GM12872 (cell line): ENCODE measurements at regions not wholly inside any gene's neighbourhood (a gene's known extent, or its start where the extent isn't known, plus 50 kb on each side); places are given as distances from the start of the nearest gene placed in this dataset.

Experiments
- TF ChIP-seq, protein P1 (sequence below): IDR thresholded peaks from 3 replicates; pipeline ENCODE4 v1.5.1; 2011; ENCODE audit warnings: low read depth, mild to moderate bottlenecking, low read length, moderate library complexity; ENCODE audit not compliant: insufficient read depth

- TF ChIP-seq, protein P1, sequence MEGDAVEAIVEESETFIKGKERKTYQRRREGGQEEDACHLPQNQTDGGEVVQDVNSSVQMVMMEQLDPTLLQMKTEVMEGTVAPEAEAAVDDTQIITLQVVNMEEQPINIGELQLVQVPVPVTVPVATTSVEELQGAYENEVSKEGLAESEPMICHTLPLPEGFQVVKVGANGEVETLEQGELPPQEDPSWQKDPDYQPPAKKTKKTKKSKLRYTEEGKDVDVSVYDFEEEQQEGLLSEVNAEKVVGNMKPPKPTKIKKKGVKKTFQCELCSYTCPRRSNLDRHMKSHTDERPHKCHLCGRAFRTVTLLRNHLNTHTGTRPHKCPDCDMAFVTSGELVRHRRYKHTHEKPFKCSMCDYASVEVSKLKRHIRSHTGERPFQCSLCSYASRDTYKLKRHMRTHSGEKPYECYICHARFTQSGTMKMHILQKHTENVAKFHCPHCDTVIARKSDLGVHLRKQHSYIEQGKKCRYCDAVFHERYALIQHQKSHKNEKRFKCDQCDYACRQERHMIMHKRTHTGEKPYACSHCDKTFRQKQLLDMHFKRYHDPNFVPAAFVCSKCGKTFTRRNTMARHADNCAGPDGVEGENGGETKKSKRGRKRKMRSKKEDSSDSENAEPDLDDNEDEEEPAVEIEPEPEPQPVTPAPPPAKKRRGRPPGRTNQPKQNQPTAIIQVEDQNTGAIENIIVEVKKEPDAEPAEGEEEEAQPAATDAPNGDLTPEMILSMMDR, result no peak
These were observed 367.1 kb upstream of the ADGRL2 start for GRCh38 chr1:81433676-81434075.

- TF ChIP-seq, protein P1, result no peak
These were observed 368.1 kb upstream of the ADGRL2 start for GRCh38 chr1:81432654-81433109.

GRCh38 chr1:81432059-81432458 is 368.7 kb upstream of the ADGRL2 start:
- TF ChIP-seq, protein P1, result no peak

DNA sequence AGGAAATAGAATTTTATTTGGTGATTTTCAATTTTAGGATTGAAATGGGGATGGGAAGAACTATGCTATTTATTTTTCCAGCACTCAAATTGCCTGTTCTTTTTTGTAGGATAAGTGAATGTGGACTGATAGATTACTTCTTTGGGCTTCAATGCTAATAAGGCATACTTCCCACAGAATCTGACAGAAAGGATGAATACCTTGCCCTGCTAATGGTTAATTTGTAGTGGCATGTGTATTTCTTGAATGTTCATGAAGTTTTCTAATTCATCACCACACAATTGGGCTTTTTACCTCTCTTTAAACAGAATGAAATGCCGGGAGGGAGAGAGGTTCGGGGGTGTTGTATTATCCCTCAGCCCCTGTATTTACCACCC is 369.1 kb upstream of the ADGRL2 start:
- TF ChIP-seq, protein P1, result no peak

DNA sequence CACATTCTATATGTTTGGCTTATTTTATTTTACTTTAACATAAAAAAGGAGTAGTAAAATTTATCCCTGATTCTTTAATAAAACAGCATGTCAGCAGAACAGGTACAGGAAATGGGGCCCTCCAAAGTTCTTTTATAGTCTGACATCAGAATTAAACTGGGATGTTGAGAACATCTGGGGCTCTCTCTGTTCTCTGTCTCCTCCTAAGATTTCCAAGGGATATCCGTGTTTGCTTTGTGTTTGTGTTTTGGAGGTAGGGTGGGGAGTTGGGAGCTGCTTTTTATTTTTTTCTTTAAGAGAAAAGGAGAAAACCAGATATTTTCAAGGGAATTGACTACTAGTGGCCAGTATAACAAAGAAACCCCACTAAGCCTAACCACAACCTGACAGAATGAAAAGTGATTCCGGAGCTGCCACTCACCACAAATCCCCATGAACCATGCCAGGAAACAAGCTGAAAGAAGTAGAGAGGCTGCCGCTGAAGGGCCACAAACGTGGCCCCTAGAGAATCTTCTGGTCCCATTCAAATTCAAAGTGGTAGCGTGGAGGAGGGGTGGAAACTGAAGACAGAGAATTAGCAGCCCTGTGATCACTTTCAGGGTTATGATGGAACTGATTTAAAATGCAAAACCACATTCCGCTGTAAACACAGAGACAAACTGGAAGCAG is 369.6 kb upstream of the ADGRL2 start:
- TF ChIP-seq, protein P1, result no peak

DNA sequence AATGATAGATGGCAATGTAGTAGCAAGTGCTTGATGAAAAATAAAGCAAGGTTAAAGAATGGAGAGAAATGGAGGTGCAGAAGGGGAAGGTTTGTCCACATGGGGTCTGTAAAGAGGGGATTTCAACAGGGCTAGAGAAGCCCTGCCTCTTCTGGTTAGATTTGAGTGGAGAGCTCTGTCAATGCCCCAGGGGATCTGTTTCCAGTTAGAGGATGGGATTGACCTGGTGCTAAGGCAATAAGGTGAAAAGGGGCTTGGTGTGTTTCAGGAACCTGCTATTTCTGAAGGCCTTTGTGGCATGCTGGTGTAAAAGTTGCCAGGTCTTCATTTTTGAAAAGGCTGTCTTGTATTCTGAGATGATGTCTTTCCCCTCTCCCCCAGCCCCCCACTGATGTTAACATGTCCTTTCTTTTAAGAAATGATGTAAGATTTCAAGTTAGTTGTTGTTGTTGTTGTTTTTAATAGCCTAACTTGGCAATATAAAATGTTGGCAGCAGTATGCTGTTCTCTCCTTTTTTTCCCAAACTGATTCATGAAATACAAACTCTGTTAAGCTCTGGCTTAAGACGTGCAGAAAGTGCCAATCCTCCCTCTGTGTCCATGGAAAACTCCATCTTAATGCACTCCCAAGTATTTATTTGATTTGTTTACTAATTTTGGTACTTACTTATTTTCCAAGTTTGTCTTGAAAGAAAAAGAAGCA is 370.3 kb upstream of the ADGRL2 start:
- TF ChIP-seq, protein P1, result no peak

GRCh38 chr1:81428998-81429397 is 371.7 kb upstream of the ADGRL2 start:
- TF ChIP-seq, protein P1, result no peak
